GM23248 (cell line): ENCODE measurements at regions not wholly inside any gene's neighbourhood (a gene's known extent, or its start where the extent isn't known, plus 50 kb on each side); places are given as distances from the start of the nearest gene placed in this dataset.

Experiments used
- DNase-seq: peaks from one replicate; pipeline ENCODE4 v3.0.0-alpha.2; 2015
- H2AFZ ChIP-seq: fragments of 200-600 bp; sonication (generic); 2 replicates; pipeline ENCODE4 v1.6.1; 2016; ENCODE audit warnings: antibody characterized with exemption
- H3F3A ChIP-seq: fragments of 200-600 bp; sonication (generic); 2 replicates; pipeline ENCODE4 v1.6.1; 2016; ENCODE audit warnings: mild to moderate bottlenecking, antibody characterized with exemption, mixed run types; ENCODE audit not compliant: insufficient read depth
- H3K27ac ChIP-seq: fragments of 200-600 bp; sonication (generic); 2 replicates; pipeline ENCODE4 v1.5.1; 2016; ENCODE audit warnings: mild to moderate bottlenecking
- H3K27me3 ChIP-seq: fragments of 200-600 bp; sonication (generic); replicated peaks from 2 replicates; pipeline ENCODE4 v1.6.1; 2016; ENCODE audit warnings: mild to moderate bottlenecking; ENCODE audit not compliant: insufficient read depth
- H3K36me3 ChIP-seq: fragments of 200-600 bp; sonication (generic); 2 replicates; pipeline ENCODE4 v1.6.1; 2016; ENCODE audit warnings: low read depth, mild to moderate bottlenecking
- H3K4me1 ChIP-seq: fragments of 200-600 bp; sonication (generic); 2 replicates; pipeline ENCODE4 v1.6.1; 2016; ENCODE audit warnings: mild to moderate bottlenecking; ENCODE audit not compliant: insufficient read depth
- H3K4me2 ChIP-seq: fragments of 200-600 bp; sonication (generic); one replicate; pipeline ENCODE4 v1.6.1; 2016; ENCODE audit warnings: mild to moderate bottlenecking; ENCODE audit not compliant: unreplicated experiment
- H3K4me3 ChIP-seq: fragments of 200-600 bp; sonication (generic); 2 replicates; pipeline ENCODE4 v1.5.1; 2016; ENCODE audit warnings: mild to moderate bottlenecking
- H3K79me2 ChIP-seq: fragments of 200-600 bp; sonication (generic); 2 replicates; pipeline ENCODE4 v1.6.1; 2016; ENCODE audit warnings: mild to moderate bottlenecking; ENCODE audit not compliant: insufficient read depth
- H3K9ac ChIP-seq: fragments of 200-600 bp; sonication (generic); 2 replicates; pipeline ENCODE4 v1.6.1; 2016; ENCODE audit warnings: mild to moderate bottlenecking
- H3K9me2 ChIP-seq: fragments of 200-600 bp; sonication (generic); 2 replicates; pipeline ENCODE4 v1.6.1; 2016; ENCODE audit warnings: mixed run types, mild to moderate bottlenecking, moderate library complexity; ENCODE audit not compliant: insufficient read depth
- H3K9me3 ChIP-seq: fragments of 200-600 bp; sonication (generic); one replicate; pipeline ENCODE4 v1.6.1; 2017; ENCODE audit warnings: low read depth
- H4K20me1 ChIP-seq: fragments of 200-600 bp; sonication (generic); 2 replicates; pipeline ENCODE4 v1.6.0; 2016; ENCODE audit not compliant: insufficient read depth
- EZH2 ChIP-seq: fragments of 200-600 bp; sonication (generic); IDR thresholded peaks from 2 replicates; pipeline ENCODE4 v1.6.1; 2018; ENCODE audit warnings: antibody characterized with exemption, mild to moderate bottlenecking; ENCODE audit not compliant: insufficient read depth, poor library complexity, severe bottlenecking
- EZH2phosphoT487 ChIP-seq: fragments of 200-600 bp; sonication (generic); IDR thresholded peaks from 2 replicates; pipeline ENCODE4 v1.6.1; 2018; ENCODE audit warnings: antibody characterized with exemption, moderate library complexity, mild to moderate bottlenecking, low read depth; ENCODE audit not compliant: insufficient read depth
- WGBS, 2 experiments: methylation state at CpG; one replicate each; pipeline ENCODE4 v1.1.6; 2015 to 2017; ENCODE audit warnings: low lambda C conversion rate in 2 of 2, low coverage in 1 of 2; ENCODE audit errors: missing lambda C conversion rate in 2 of 2; 5-methylcytosine and 5-hydroxymethylcytosine counted together
- in situ Hi-C: fragments of 300-500 bp; cut with MboI; formaldehyde crosslinking; loops from 2 replicates; pipeline ENCODE4 v1.15.0; 2020

- Histone ChIP-seq H3K27ac (no peak overlapping the region), H3K27me3 (peaks cover 14% of the 10 kb centered on the region; the same call in 1 of the 2 replicates), H3K9me3 (no peaks in the 10 kb centered on the region), H3K4me2 (no peak overlapping the region), H3K4me3 (no peak overlapping the region), H3K36me3 (no peaks in the 10 kb centered on the region), H3K9me2 (no peaks in the 10 kb centered on the region), H2AFZ (no peak overlapping the region), H3F3A (no peaks in the 10 kb centered on the region), H3K79me2 (no peaks in the 10 kb centered on the region), H3K9ac (no peak overlapping the region), H4K20me1 (no peaks in the 10 kb centered on the region), H3K4me1 (no peaks in the 10 kb centered on the region)
- 24% methylated on average over 4 of the region's 4 CpGs for WGBS, 2 experiments
- in situ Hi-C loops: no loop called here
- no peak for DNase-seq
- TF ChIP-seq EZH2phosphoT487 (no peak), EZH2 (no peak)
Observed at GRCh38 chr5:133792655-133793054, 175.8 kb downstream of the C5orf15 start.

- Histone ChIP-seq H3K4me1 (no peaks in the 10 kb centered on the region), H3K36me3 (no peaks in the 10 kb centered on the region), H3K4me2 (no peak overlapping the region), H3K27me3 (peaks cover 14% of the 10 kb centered on the region; the same call in 1 of the 2 replicates), H3F3A (no peaks in the 10 kb centered on the region), H3K9ac (no peak overlapping the region), H3K9me3 (no peaks in the 10 kb centered on the region), H3K4me3 (no peak overlapping the region), H2AFZ (no peak overlapping the region), H3K9me2 (no peaks in the 10 kb centered on the region), H4K20me1 (no peaks in the 10 kb centered on the region), H3K27ac (no peak overlapping the region), H3K79me2 (no peaks in the 10 kb centered on the region)
- TF ChIP-seq EZH2phosphoT487 (no peak), EZH2 (no peak)
- no peak for DNase-seq
- in situ Hi-C loops: no loop called here
Observed at GRCh38 chr5:133792024-133792423, 176.4 kb downstream of the C5orf15 start.

GRCh38 chr5:133790898-133791297 lies 177.5 kb downstream of the C5orf15 start:
- TF ChIP-seq EZH2phosphoT487: no peak
- WGBS, 2 experiments: 50% methylated on average over 1 of the region's 1 CpG
- no peaks in the 10 kb centered on the region for H3K9me3 ChIP-seq

GRCh38 chr5:133789428-133789827 lies 177.1 kb upstream of the FSTL4 start:
- TF ChIP-seq EZH2phosphoT487: no peak
- in situ Hi-C loops: no loop called here
- H3K9ac ChIP-seq: no peak overlapping the region
- no peaks in the 10 kb centered on the region for H3K4me1 ChIP-seq
- H3K9me2 ChIP-seq: no peaks in the 10 kb centered on the region
- no peak for DNase-seq
- no peaks in the 10 kb centered on the region for H3F3A ChIP-seq
- no peaks in the 10 kb centered on the region for H3K36me3 ChIP-seq
- 52 to 62% methylated on average over 3 of the region's 3 CpGs for WGBS, 2 experiments
- H3K27ac ChIP-seq: no peak overlapping the region
- no peaks in the 10 kb centered on the region for H4K20me1 ChIP-seq
- H3K27me3 ChIP-seq: peaks cover 14% of the 10 kb centered on the region; the same call in 1 of the 2 replicates
- H3K4me2 ChIP-seq: no peak overlapping the region
- H2AFZ ChIP-seq: no peak overlapping the region
- no peak overlapping the region for H3K4me3 ChIP-seq
- H3K9me3 ChIP-seq: no peaks in the 10 kb centered on the region
- no peaks in the 10 kb centered on the region for H3K79me2 ChIP-seq

More at GRCh38 chr5:133790898-133791297, 177.5 kb downstream of the C5orf15 start:
- Histone ChIP-seq H3K27me3 (peaks cover 14% of the 10 kb centered on the region; the same call in 1 of the 2 replicates), H3K9ac (no peak overlapping the region), H3K36me3 (no peaks in the 10 kb centered on the region), H3K4me2 (no peak overlapping the region), H3K9me2 (no peaks in the 10 kb centered on the region), H3F3A (no peaks in the 10 kb centered on the region), H2AFZ (no peak overlapping the region), H3K27ac (no peak overlapping the region), H3K4me1 (no peaks in the 10 kb centered on the region), H3K79me2 (no peaks in the 10 kb centered on the region), H4K20me1 (no peaks in the 10 kb centered on the region), H3K4me3 (no peak overlapping the region)
- in situ Hi-C loops: no loop called here
- DNase-seq: no peak

GRCh38 chr5:133788121-133788520 lies 175.8 kb upstream of the FSTL4 start:
- Histone ChIP-seq H3K4me2 (no peak overlapping the region), H3K9me2 (no peaks in the 10 kb centered on the region), H3K27me3 (peaks cover 14% of the 10 kb centered on the region; the same call in 1 of the 2 replicates), H3K9me3 (no peaks in the 10 kb centered on the region), H3K4me1 (no peaks in the 10 kb centered on the region), H4K20me1 (no peaks in the 10 kb centered on the region), H3K4me3 (no peak overlapping the region), H3K9ac (no peak overlapping the region), H3F3A (no peaks in the 10 kb centered on the region), H3K27ac (no peak overlapping the region), H3K79me2 (no peaks in the 10 kb centered on the region), H3K36me3 (no peaks in the 10 kb centered on the region), H2AFZ (no peak overlapping the region)
- 49 to 57% methylated on average over 11 of the region's 11 CpGs for WGBS, 2 experiments
- in situ Hi-C loops: no loop called here
- DNase-seq: no peak
- TF ChIP-seq EZH2phosphoT487 (no peak), EZH2 (no peak)
